ENCODE measurements at regions not wholly inside any gene's neighbourhood (a gene's known extent, or its start where the extent isn't known, plus 50 kb on each side); places are given as distances from the start of the nearest gene placed in this dataset.
"Not testable (repeated sequence)": the region's sequence is repeated elsewhere in the genome, so short reads cannot be mapped to it uniquely, and the experiment has no call there.

- Mint-ChIP-seq H3K9me3 (no peaks in the 10 kb centered on the region), H3K27ac (no peak overlapping the region), H3K4me1 (peaks cover 0 to 1% (median 0%) of the 10 kb centered on the region in 3 donors), H3K27me3 (peaks cover 8% of the 10 kb centered on the region), H3K36me3 (no peaks in the 10 kb centered on the region), H3K4me3 (peak overlapping the region in 2 of 4 donors; percentile 60 to 72)
Measured at GRCh38 chrX:140091125-140091886, 126.0 kb upstream of the CXorf66 start.

DNA sequence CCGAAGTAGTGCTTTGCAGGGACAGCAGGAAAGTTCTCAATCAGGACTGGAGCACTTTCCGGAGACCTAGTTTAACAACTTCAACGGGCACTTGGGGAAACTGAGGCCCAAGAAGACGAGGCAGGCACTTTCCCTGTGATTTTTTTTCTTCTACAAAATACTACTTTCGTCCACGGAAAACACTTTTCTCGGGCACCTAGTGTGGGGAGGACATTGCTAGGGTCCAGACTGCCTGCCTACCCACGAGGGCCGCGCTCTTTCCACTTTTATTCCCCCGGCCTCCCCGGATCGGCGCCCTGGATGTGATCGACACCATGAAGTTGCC is 125.4 kb upstream of the CXorf66 start:
- no peak overlapping the region for H3K27ac Mint-ChIP-seq
- peak overlapping the region in 2 of 4 donors; percentile 57 to 66 for H3K4me3 Mint-ChIP-seq
- H3K27me3 Mint-ChIP-seq, result peaks cover 8% of the 10 kb centered on the region
- peaks cover 0 to 1% (median 0%) of the 10 kb centered on the region in 3 donors for H3K4me1 Mint-ChIP-seq
- no peaks in the 10 kb centered on the region for H3K36me3 Mint-ChIP-seq
- H3K9me3 Mint-ChIP-seq, result no peaks in the 10 kb centered on the region

- H3K27ac Mint-ChIP-seq, result no peak overlapping the region
- H3K36me3 Mint-ChIP-seq, result no peaks in the 10 kb centered on the region
- H3K4me3 Mint-ChIP-seq, result no peak overlapping the region
- peaks cover 0 to 2% (median 0%) of the 10 kb centered on the region in 3 donors for H3K9me3 Mint-ChIP-seq
- peaks cover 6% of the 10 kb centered on the region for H3K27me3 Mint-ChIP-seq
- H3K4me1 Mint-ChIP-seq, result peaks cover 0 to 1% (median 0%) of the 10 kb centered on the region in 3 donors
Measured at GRCh38 chrX:140088438-140088837, 123.1 kb upstream of the CXorf66 start.

- no peaks in the 10 kb centered on the region for H3K36me3 Mint-ChIP-seq
- H3K4me3 Mint-ChIP-seq, result no peak overlapping the region
- H3K27ac Mint-ChIP-seq, result no peak overlapping the region
- peaks cover 0 to 1% (median 0%) of the 10 kb centered on the region in 3 donors for H3K4me1 Mint-ChIP-seq
- peaks cover 0 to 2% (median 0%) of the 10 kb centered on the region in 3 donors for H3K9me3 Mint-ChIP-seq
- H3K27me3 Mint-ChIP-seq, result peaks cover 6% of the 10 kb centered on the region
Measured at GRCh38 chrX:140087875-140088274, 122.6 kb upstream of the CXorf66 start.

DNA sequence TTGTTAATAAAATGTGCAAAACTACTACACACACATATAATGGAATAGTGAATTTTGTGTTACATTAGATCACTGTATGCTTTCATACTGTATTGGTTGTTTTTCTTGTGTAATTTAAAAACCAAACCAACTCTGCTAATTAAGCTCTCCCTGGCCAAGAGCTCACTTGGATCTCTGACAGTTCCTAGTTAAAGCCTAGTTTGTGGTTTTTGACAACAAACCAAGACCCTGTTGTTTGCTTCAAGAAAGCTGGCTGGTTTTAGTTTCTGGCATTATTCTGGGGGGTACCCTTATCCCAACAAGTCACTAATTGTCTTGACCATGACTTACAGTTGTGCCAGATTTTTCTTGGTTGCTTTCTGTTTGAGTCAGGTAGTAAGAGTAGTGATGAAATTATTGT is 121.4 kb upstream of the CXorf66 start:
- H3K9me3 Mint-ChIP-seq, result peaks cover 0 to 2% (median 0%) of the 10 kb centered on the region in 3 donors
- peaks cover 0 to 1% (median 0%) of the 10 kb centered on the region in 3 donors for H3K4me1 Mint-ChIP-seq
- H3K4me3 Mint-ChIP-seq, result no peak overlapping the region
- no peak overlapping the region for H3K27ac Mint-ChIP-seq
- H3K36me3 Mint-ChIP-seq, result no peaks in the 10 kb centered on the region
- H3K27me3 Mint-ChIP-seq, result peaks cover 6% of the 10 kb centered on the region

DNA sequence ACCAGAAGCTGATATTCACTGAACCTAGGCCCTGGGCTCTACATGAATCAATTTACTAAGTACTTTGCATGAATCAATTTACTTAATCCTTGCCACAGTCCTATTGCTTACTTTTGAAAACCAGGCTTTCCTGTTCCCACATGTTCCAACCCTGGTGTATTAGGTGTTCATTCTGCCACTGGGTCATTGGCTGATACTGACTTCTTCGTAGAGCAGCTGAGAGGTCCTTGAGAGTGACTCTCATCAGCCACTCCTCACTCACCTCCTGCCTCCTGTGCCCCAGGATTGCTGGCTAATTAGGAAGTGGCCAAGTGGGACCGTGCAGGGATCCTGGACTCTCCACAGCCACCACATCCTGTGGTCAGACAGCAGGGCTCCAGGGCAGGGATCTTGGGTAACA is 109.5 kb upstream of the CXorf66 start:
- H3K4me1 Mint-ChIP-seq, H3K27ac Mint-ChIP-seq, H3K9me3 Mint-ChIP-seq, H3K4me3 Mint-ChIP-seq, H3K36me3 Mint-ChIP-seq, H3K27me3 Mint-ChIP-seq: not testable (repeated sequence)

GRCh38 chrX:140071037-140071436 is 105.7 kb upstream of the CXorf66 start:
- Mint-ChIP-seq H3K27me3 (no peaks in the 10 kb centered on the region), H3K27ac (no peak overlapping the region), H3K4me1 (no peaks in the 10 kb centered on the region), H3K9me3 (no peaks in the 10 kb centered on the region), H3K4me3 (no peak overlapping the region), H3K36me3 (peaks cover 2% of the 10 kb centered on the region)

DNA sequence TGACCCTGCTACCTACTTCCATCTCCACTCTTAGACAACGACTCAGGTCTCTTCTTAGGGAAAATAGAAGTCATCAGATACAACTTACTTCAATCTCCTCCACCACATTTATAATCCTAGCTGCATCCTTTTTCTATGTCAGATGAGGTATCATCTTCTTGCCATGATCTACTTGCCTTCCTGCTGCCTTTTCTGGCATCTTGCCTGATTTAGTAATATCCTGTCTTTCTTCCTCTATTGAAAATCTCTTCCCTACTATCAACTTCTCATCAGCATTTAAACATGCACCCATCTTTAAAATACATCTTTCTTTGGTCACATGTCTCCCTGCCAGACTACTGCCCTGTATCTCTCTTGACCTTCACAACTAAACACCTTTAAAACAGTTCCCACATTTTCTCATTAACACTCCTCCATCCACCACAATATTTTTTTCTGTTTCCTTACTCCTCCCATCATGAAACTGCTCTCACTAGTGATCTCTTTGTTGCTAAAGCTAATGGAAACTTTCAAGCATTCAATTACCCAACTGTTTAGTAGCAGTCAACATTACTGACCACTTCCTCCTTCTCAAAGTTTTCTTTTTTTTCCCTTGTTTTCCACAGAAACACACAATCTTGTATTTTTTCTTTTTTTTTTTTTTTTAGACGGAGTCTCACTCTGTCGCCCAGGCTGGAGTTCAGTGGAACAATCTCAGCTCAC is 100.8 kb upstream of the CXorf66 start:
- Mint-ChIP-seq H3K27me3 (no peaks in the 10 kb centered on the region), H3K4me1 (no peaks in the 10 kb centered on the region), H3K27ac (no peak overlapping the region), H3K4me3 (no peak overlapping the region), H3K9me3 (no peaks in the 10 kb centered on the region), H3K36me3 (no peaks in the 10 kb centered on the region)

DNA sequence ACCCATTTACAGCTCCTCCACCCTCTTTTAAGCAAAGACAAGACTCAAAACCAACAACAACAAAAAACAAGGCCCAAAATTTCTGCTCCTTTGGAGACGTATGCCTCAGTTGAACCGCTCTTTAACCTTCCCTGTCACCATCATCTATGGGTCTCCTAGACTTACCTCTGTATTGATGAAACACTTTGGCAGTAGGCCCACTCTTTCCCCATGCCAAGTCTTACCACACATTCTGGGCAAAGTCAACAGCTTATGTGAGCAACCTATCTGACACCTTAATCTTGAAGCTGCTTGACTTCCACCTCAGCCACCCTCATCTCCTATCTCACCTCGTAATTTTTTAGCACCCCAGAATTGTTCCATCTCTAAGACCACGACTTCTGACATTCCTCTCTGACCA is 99.7 kb upstream of the CXorf66 start:
- no peaks in the 10 kb centered on the region for H3K4me1 Mint-ChIP-seq
- H3K27ac Mint-ChIP-seq, result no peak overlapping the region
- no peaks in the 10 kb centered on the region for H3K9me3 Mint-ChIP-seq
- no peaks in the 10 kb centered on the region for H3K27me3 Mint-ChIP-seq
- H3K4me3 Mint-ChIP-seq, result no peak overlapping the region
- H3K36me3 Mint-ChIP-seq, result no peaks in the 10 kb centered on the region

DNA sequence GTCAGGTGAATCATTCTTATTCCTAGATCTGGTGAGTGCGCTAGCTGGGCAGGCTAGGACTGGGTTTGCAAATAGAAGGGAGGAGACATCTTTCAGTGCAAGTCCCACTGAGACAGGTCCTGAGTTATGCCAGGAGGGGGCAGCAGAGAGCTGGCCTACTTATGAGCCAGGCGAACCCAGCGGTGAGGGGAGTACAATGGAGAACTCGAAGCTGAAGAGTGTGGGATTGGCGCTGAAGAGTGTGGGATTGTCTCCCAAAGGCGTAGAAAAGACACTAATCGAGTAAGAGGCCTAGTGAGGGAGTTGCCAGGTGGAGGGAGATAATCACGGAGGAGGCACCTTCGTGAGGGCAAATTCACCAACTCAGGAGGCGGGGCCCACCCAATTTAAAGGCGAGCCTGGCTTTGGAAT is 91.7 kb upstream of the CXorf66 start:
- H3K27me3 Mint-ChIP-seq, result peaks cover 6% of the 10 kb centered on the region
- H3K4me1 Mint-ChIP-seq, result peaks cover 0 to 4% (median 0%) of the 10 kb centered on the region in 3 donors
- no peaks in the 10 kb centered on the region for H3K9me3 Mint-ChIP-seq
- H3K4me3 Mint-ChIP-seq, result no peak overlapping the region
- H3K36me3 Mint-ChIP-seq, result no peaks in the 10 kb centered on the region
- no peak overlapping the region for H3K27ac Mint-ChIP-seq

DNA sequence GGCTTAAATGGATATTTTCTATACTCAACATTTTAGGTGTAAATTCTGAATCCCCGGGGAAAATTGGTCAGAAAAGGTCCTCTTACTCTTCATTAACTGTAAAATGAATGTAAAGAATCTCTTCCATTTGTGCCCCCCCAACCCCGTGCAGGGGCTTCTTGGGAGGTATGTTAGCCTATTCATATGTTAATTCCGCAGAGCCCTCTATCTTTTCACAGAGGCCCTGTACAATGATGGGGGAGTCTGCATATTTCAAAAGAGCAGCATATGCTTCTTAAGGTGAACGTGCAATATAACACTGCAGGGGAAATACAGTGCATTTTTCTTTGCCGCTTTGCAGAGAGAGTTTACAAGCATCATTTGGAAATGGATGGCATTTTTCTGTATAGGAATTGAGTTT is 88.5 kb upstream of the CXorf66 start:
- Mint-ChIP-seq H3K4me1 (peaks cover 0 to 4% (median 0%) of the 10 kb centered on the region in 3 donors), H3K36me3 (no peaks in the 10 kb centered on the region), H3K27ac (no peak overlapping the region), H3K4me3 (no peak overlapping the region), H3K27me3 (peaks cover 6% of the 10 kb centered on the region), H3K9me3 (no peaks in the 10 kb centered on the region)

DNA sequence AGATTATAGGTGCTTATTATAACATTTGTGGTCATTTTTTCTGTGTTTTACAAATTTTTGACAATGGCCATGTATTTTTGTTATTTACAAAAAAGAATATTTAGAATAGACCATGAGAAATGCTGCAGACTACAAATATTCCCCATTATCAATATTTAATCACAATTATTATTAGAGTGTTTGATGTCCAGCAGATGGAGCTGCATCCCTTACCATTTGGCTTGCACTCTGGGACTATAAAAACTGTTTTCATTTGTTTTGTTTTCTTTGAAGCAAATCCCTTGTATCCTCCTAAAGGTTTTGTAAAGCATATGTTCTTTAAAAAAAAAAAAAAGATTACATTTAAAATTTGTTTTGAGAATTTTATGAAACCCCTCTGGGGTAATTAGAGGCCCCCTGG is 85.6 kb upstream of the CXorf66 start:
- peaks cover 0 to 2% (median 0%) of the 10 kb centered on the region in 3 donors for H3K4me1 Mint-ChIP-seq

GRCh38 chrX:140040386-140040785 is 75.1 kb upstream of the CXorf66 start:
- H3K27me3 Mint-ChIP-seq, result peaks cover 4% of the 10 kb centered on the region
- no peak overlapping the region for H3K27ac Mint-ChIP-seq
- H3K36me3 Mint-ChIP-seq, result no peaks in the 10 kb centered on the region
- H3K4me3 Mint-ChIP-seq, result no peak overlapping the region
- H3K4me1 Mint-ChIP-seq, result no peaks in the 10 kb centered on the region
- peaks cover 0 to 10% (median 9%) of the 10 kb centered on the region in 3 donors for H3K9me3 Mint-ChIP-seq

More for the DNA sequence above, 85.6 kb upstream of the CXorf66 start:
- no peaks in the 10 kb centered on the region for H3K9me3 Mint-ChIP-seq
- H3K36me3 Mint-ChIP-seq, result no peaks in the 10 kb centered on the region
- no peak overlapping the region for H3K27ac Mint-ChIP-seq
- H3K27me3 Mint-ChIP-seq, result no peaks in the 10 kb centered on the region
- H3K4me3 Mint-ChIP-seq, result no peak overlapping the region

DNA sequence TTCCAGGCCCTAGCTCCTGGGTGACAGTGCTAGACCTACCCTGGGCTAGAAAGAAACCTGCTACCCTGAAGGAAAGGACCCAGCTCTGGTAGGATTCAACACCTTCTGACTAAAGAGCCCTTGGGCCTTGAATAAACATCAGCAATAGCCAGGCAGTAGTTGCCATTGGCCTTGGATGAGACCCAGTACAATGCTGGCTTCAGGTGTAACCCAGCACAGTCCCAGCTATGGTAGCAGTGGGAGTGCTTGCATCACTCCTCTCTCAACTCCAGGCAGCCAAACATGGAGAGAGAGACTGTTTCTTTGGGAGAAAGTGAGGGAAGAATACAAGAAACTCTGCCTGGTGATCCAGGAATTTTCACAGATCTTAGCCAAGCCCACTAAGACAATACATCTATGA is 73.5 kb upstream of the CXorf66 start:
- H3K4me3 Mint-ChIP-seq, result no peak overlapping the region
- no peaks in the 10 kb centered on the region for H3K4me1 Mint-ChIP-seq
- H3K27ac Mint-ChIP-seq, result no peak overlapping the region
- H3K36me3 Mint-ChIP-seq, result peaks cover 2% of the 10 kb centered on the region
- H3K9me3 Mint-ChIP-seq, result peaks cover 0 to 15% (median 10%) of the 10 kb centered on the region in 3 donors
- H3K27me3 Mint-ChIP-seq, result peaks cover 2% of the 10 kb centered on the region

DNA sequence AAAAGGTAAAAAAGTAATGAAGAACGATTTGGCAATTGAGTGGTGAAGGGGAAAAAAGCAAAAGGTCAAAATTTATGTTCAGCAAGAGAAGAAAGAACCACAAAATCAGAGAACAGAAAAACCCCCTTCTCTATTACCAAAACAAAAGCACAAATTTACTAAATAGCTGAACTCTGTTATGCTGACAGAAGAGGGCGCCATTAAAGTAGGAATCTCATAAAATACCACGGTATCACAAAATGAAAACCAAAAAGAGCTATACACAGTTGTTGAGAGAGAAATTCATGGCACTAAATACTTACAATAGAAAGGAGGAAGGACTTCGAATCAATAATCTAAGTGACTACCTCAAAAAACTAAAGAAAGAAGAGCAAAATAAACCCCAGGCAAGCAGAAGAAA is 69.6 kb upstream of the CXorf66 start:
- Mint-ChIP-seq H3K4me3 (no peak overlapping the region), H3K4me1 (no peaks in the 10 kb centered on the region), H3K9me3 (peaks cover 0 to 12% (median 10%) of the 10 kb centered on the region in 3 donors), H3K27ac (no peak overlapping the region), H3K36me3 (peaks cover 5% of the 10 kb centered on the region), H3K27me3 (peaks cover 4% of the 10 kb centered on the region)

- Mint-ChIP-seq H3K4me1 (peaks cover 0 to 2% (median 0%) of the 10 kb centered on the region in 3 donors), H3K4me3 (no peak overlapping the region), H3K9me3 (no peaks in the 10 kb centered on the region), H3K27ac (no peak overlapping the region), H3K27me3 (no peaks in the 10 kb centered on the region), H3K36me3 (no peaks in the 10 kb centered on the region)
Measured at GRCh38 chrX:140022482-140022881, 57.2 kb upstream of the CXorf66 start.
